DND-41 (cell line): ENCODE measurements at regions not wholly inside any gene's neighbourhood (a gene's known extent, or its start where the extent isn't known, plus 50 kb on each side); places are given as distances from the start of the nearest gene placed in this dataset.

Experiments used
- CTCF ChIP-seq: IDR thresholded peaks from 2 replicates; pipeline ENCODE4 v1.5.1; 2012; ENCODE audit warnings: borderline replicate concordance, low read length, moderate library complexity, mild to moderate bottlenecking; ENCODE audit not compliant: poor library complexity, severe bottlenecking; ENCODE audit errors: extremely low read depth
- EZH2 ChIP-seq: IDR thresholded peaks from 3 replicates; pipeline ENCODE4 v1.6.1; 2012; ENCODE audit warnings: borderline replicate concordance, low read depth, mild to moderate bottlenecking, moderate library complexity, low read length, inconsistent platforms; ENCODE audit not compliant: severe bottlenecking

- no peak for TF ChIP-seq EZH2
- TF ChIP-seq CTCF = no peak
Observed at GRCh38 chr4:173736840-173737239, 206.8 kb upstream of the HAND2 start.
